BLaER1 treated with 17β-estradiol and CSF1 and Interleukin-3, amounts not matched to agents 10 nM and 100 nM (cell line): ENCODE measurements at regions not wholly inside any gene's neighbourhood (a gene's known extent, or its start where the extent isn't known, plus 50 kb on each side); places are given as distances from the start of the nearest gene placed in this dataset.

ENCODE experiments used
- H3K27ac ChIP-seq, 11 experiments: shearing (Covaris generic); formaldehyde crosslinking; 2 replicates each; pipeline ENCODE4 v1.8.1; 2022
- H3K27me3 ChIP-seq, 11 experiments: shearing (Covaris generic); formaldehyde crosslinking; 2 replicates each; pipeline ENCODE4 v1.8.1; 2022
- H3K36me3 ChIP-seq, 11 experiments: shearing (Covaris generic); formaldehyde crosslinking; 2 replicates each; pipeline ENCODE4 v1.8.1; 2022
- H3K4me1 ChIP-seq, 10 experiments: shearing (Covaris generic); formaldehyde crosslinking; 2 replicates each; pipeline ENCODE4 v1.8.1; 2022
- H3K4me2 ChIP-seq, 11 experiments: shearing (Covaris generic); formaldehyde crosslinking; 2 replicates each; pipeline ENCODE4 v1.8.1; 2022
- H3K4me3 ChIP-seq, 10 experiments: shearing (Covaris generic); formaldehyde crosslinking; 2 replicates each; pipeline ENCODE4 v1.8.1; 2022
- H3K9ac ChIP-seq, 11 experiments: shearing (Covaris generic); formaldehyde crosslinking; 2 replicates each; pipeline ENCODE4 v1.8.1; 2022
- H3K9me3 ChIP-seq, 11 experiments: shearing (Covaris generic); formaldehyde crosslinking; replicated peaks in 1 of 11; 2 replicates each; pipeline ENCODE4 v1.8.1; 2022
- H4K20me1 ChIP-seq, 11 experiments: shearing (Covaris generic); formaldehyde crosslinking; 2 replicates each; pipeline ENCODE4 v1.8.1; 2022
- Cebpa-rat ChIP-seq, 11 experiments: shearing (Covaris generic); IDR thresholded peaks; 2 replicates each; pipeline ENCODE4 v1.8.1; 2022

DNA sequence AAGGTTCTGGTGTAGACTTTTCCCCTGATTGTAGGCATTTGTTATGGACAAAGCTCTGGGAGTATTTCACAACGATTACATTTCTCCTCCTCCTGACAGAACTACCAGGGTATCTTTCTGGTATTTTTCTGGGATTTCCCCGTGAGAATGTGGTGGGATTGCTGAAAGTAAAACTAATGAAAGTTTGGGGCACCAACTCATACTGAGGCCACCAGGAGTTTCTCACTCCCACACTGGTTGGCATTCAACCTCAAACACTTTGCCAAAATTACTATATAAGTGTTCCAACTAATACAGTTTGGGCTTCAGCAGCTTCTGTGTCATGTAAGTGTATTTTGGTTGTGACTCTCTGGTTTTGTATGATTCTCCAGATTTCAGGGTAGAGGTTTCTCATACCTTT, 855.1 kb downstream of the GLUD2 start:
- Histone ChIP-seq H3K9me3 (no peaks in the 10 kb centered on the region), H3K9ac (no peak overlapping the region), H3K4me2 (no peak overlapping the region), H3K27ac (no peak overlapping the region), H3K27me3 (peaks cover 0 to 65% (median 31%) of the 10 kb centered on the region in 11 experiments; a peak in 20 of 22 replicates), H4K20me1 (no peaks in the 10 kb centered on the region; a peak in 1 of 22 replicates), H3K36me3 (no peaks in the 10 kb centered on the region), H3K4me1 (no peaks in the 10 kb centered on the region), H3K4me3 (no peak overlapping the region)
- TF ChIP-seq Cebpa-rat (IDR thresholded peaks at IDR 0.05): no peak

GRCh38 chrX:121903961-121904360, 856.6 kb downstream of the GLUD2 start:
- H3K9me3 ChIP-seq: no peaks in the 10 kb centered on the region
- peaks cover 2 to 73% (median 37%) of the 10 kb centered on the region in 11 experiments; a peak in 19 of 22 replicates for H3K27me3 ChIP-seq
- no peak for TF ChIP-seq Cebpa-rat (IDR thresholded peaks at IDR 0.05)

GRCh38 chrX:121921258-121921657, 873.8 kb downstream of the GLUD2 start:
- peaks cover 0 to 9% (median 5%) of the 10 kb centered on the region in 10 experiments; a peak in 10 of 20 replicates for H3K4me1 ChIP-seq

More at GRCh38 chrX:121903961-121904360, 856.6 kb downstream of the GLUD2 start:
- no peak overlapping the region for H3K4me2 ChIP-seq
- no peak overlapping the region for H3K4me3 ChIP-seq
- no peaks in the 10 kb centered on the region for H3K4me1 ChIP-seq
- H4K20me1 ChIP-seq: no peaks in the 10 kb centered on the region; a peak in 2 of 22 replicates
- H3K36me3 ChIP-seq: no peaks in the 10 kb centered on the region
- H3K9ac ChIP-seq: no peak overlapping the region
- H3K27ac ChIP-seq: no peak overlapping the region

DNA sequence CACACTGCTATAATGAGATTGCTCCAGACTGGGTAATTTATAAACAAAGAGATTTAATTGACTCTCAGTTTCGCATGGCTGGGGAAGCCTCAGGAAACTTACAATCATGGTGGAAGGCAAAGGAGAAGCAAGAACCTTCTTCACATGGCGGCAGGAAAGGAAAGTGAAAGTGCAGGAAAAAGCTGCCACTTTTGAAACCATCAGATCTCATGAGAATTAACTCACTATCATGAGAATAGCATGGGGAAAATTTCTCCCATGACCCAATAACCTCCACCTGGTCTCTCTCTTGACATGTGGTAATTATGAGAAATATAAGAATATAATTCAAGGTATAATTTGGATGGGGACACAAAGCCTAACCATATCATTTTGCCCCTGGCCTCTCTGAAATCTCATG, 884.2 kb downstream of the GLUD2 start:
- H3K4me3 ChIP-seq: no peak overlapping the region
- no peaks in the 10 kb centered on the region for H3K36me3 ChIP-seq
- no peak for TF ChIP-seq Cebpa-rat (IDR thresholded peaks at IDR 0.05)
- H3K27me3 ChIP-seq: peaks cover 0 to 75% (median 48%) of the 10 kb centered on the region in 11 experiments; a peak in 20 of 22 replicates
- peaks cover 0 to 9% (median 0%) of the 10 kb centered on the region in 10 experiments; a peak in 1 of 20 replicates for H3K4me1 ChIP-seq
- H3K9me3 ChIP-seq: peaks cover 0 to 27% (median 13%) of the 10 kb centered on the region in 11 experiments; a peak in 16 of 22 replicates
- H4K20me1 ChIP-seq: no peaks in the 10 kb centered on the region
- H3K9ac ChIP-seq: no peak overlapping the region
- peak overlapping the region in 3 of 11 experiments; percentile 5 to 13 (median 9); a peak in 2 of 22 replicates for H3K4me2 ChIP-seq
- no peak overlapping the region for H3K27ac ChIP-seq

More at GRCh38 chrX:121921258-121921657, 873.8 kb downstream of the GLUD2 start:
- H3K4me2 ChIP-seq: no peak overlapping the region
- no peak for TF ChIP-seq Cebpa-rat (IDR thresholded peaks at IDR 0.05)
- H3K27me3 ChIP-seq: peaks cover 0 to 11% (median 4%) of the 10 kb centered on the region in 11 experiments; a peak in 3 of 22 replicates
- H3K9ac ChIP-seq: no peak overlapping the region
- H3K4me3 ChIP-seq: no peak overlapping the region
- H3K9me3 ChIP-seq: peaks cover 5 to 16% (median 12%) of the 10 kb centered on the region in 11 experiments; a peak in 18 of 22 replicates
- H4K20me1 ChIP-seq: no peaks in the 10 kb centered on the region
- no peak overlapping the region for H3K27ac ChIP-seq
- no peaks in the 10 kb centered on the region for H3K36me3 ChIP-seq

- Histone ChIP-seq H3K4me2 (no peak overlapping the region), H3K9me3 (peaks cover 0 to 22% (median 13%) of the 10 kb centered on the region in 11 experiments; a peak in 16 of 22 replicates), H3K9ac (no peak overlapping the region)
Measured at GRCh38 chrX:121932688-121933087, 885.3 kb downstream of the GLUD2 start.

DNA sequence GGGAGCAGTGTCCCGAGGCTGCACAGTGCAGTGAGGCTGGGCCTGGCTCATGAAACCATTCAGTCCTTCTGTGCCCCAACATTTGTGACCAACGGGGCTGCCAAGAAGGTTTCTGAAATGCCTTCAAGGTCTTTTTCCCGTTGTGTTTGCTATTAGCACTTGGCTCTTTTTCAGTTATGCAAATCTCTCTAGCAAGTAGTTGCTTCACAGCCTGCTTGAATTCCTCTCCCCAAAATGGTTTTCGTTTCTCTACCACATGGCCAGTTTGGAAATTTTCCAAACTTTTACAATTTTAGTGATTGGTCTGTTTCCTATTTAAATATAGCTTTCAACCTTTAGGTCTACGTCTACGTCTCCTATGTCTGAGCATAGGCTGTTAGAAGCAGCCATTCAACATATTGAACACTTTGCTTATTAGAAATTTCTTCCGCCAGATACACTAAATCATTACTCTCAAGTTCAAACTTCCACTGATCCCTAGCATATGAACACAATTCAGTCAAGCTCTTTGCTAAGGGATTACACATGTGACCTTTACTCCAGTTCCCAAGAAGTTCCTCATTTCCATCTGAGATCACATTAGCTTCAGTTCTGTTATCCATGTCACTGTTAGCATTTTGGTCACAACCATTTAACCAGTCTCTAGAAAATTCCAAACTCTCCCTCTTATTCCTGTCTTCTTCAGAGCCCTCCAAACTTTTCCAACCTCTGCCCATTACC, 901.8 kb downstream of the GLUD2 start:
- no peak for TF ChIP-seq Cebpa-rat (IDR thresholded peaks at IDR 0.05)
- peaks cover 0 to 68% (median 34%) of the 10 kb centered on the region in 11 experiments; a peak in 19 of 22 replicates for H3K27me3 ChIP-seq
- H3K4me1 ChIP-seq: no peaks in the 10 kb centered on the region
- H3K4me3 ChIP-seq: no peak overlapping the region
- peaks cover 0 to 14% (median 5%) of the 10 kb centered on the region in 11 experiments; a peak in 5 of 22 replicates for H3K9me3 ChIP-seq
- H3K9ac ChIP-seq: no peak overlapping the region
- H3K4me2 ChIP-seq: no peak overlapping the region
- no peaks in the 10 kb centered on the region for H4K20me1 ChIP-seq
- H3K36me3 ChIP-seq: no peaks in the 10 kb centered on the region
- H3K27ac ChIP-seq: no peak overlapping the region

More at GRCh38 chrX:121932688-121933087, 885.3 kb downstream of the GLUD2 start:
- H4K20me1 ChIP-seq: no peaks in the 10 kb centered on the region
- H3K4me3 ChIP-seq: no peak overlapping the region
- peaks cover 3 to 83% (median 55%) of the 10 kb centered on the region in 11 experiments; a peak in 20 of 22 replicates for H3K27me3 ChIP-seq
- H3K27ac ChIP-seq: no peak overlapping the region
- no peaks in the 10 kb centered on the region for H3K36me3 ChIP-seq
- H3K4me1 ChIP-seq: peaks cover 0 to 9% (median 0%) of the 10 kb centered on the region in 10 experiments; a peak in 1 of 20 replicates
- TF ChIP-seq Cebpa-rat (IDR thresholded peaks at IDR 0.05): no peak

- no peak for TF ChIP-seq Cebpa-rat (IDR thresholded peaks at IDR 0.05)
- peak overlapping the region in 5 of 11 experiments; percentile 12 to 43 (median 27); a peak in 5 of 22 replicates for H3K4me2 ChIP-seq
Measured at GRCh38 chrX:121958886-121959285, 911.5 kb downstream of the GLUD2 start.

GRCh38 chrX:121975671-121976070, 928.3 kb downstream of the GLUD2 start:
- H3K4me3 ChIP-seq: no peak overlapping the region

More at GRCh38 chrX:121958886-121959285, 911.5 kb downstream of the GLUD2 start:
- peak overlapping the region in 3 of 11 experiments; percentile 7 to 52 (median 50); a peak in 5 of 22 replicates for H3K27ac ChIP-seq
- H3K4me1 ChIP-seq: peaks cover 0 to 24% (median 0%) of the 10 kb centered on the region in 10 experiments; a peak in 7 of 20 replicates
- no peaks in the 10 kb centered on the region for H3K36me3 ChIP-seq
- H3K9ac ChIP-seq: no peak overlapping the region
- peaks cover 25 to 42% (median 36%) of the 10 kb centered on the region in 11 experiments for H3K9me3 ChIP-seq
- no peak overlapping the region for H3K4me3 ChIP-seq
- peaks cover 0 to 48% (median 19%) of the 10 kb centered on the region in 11 experiments; a peak in 15 of 22 replicates for H3K27me3 ChIP-seq
- H4K20me1 ChIP-seq: no peaks in the 10 kb centered on the region

DNA sequence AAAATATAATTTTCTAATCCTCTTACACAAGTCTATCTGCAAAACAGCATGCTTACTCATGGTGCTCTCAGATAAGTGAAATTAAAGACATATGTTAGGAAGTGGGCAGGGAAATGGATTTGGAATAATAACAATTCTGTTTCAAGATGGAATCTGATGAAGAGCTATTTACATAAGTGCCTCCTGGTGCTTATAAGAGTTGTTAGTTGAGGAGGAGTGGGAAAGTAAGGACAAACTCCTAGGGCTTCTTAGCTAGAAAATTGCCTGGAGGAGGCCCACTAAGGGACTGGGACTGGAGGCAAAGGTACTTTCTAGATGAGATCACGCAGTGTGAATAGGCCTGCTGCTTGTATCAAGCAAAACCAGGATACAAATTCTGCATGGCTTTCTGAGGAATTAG, 939.8 kb downstream of the GLUD2 start:
- Histone ChIP-seq H3K27me3 (peaks cover 0 to 77% (median 37%) of the 10 kb centered on the region in 11 experiments; a peak in 17 of 22 replicates), H3K4me1 (no peaks in the 10 kb centered on the region), H3K4me2 (no peak overlapping the region), H3K4me3 (no peak overlapping the region), H3K9ac (no peak overlapping the region), H4K20me1 (no peaks in the 10 kb centered on the region), H3K9me3 (peaks cover 6 to 16% (median 8%) of the 10 kb centered on the region in 11 experiments; a peak in 17 of 22 replicates), H3K36me3 (no peaks in the 10 kb centered on the region), H3K27ac (no peak overlapping the region)
- no peak for TF ChIP-seq Cebpa-rat (IDR thresholded peaks at IDR 0.05)

More at GRCh38 chrX:121975671-121976070, 928.3 kb downstream of the GLUD2 start:
- H4K20me1 ChIP-seq: no peaks in the 10 kb centered on the region
- no peak for TF ChIP-seq Cebpa-rat (IDR thresholded peaks at IDR 0.05)
- H3K36me3 ChIP-seq: no peaks in the 10 kb centered on the region
- no peak overlapping the region for H3K9ac ChIP-seq
- H3K4me1 ChIP-seq: no peaks in the 10 kb centered on the region
- H3K27ac ChIP-seq: no peak overlapping the region
- no peak overlapping the region for H3K4me2 ChIP-seq
- peaks cover 4 to 47% (median 24%) of the 10 kb centered on the region in 11 experiments; a peak in 15 of 22 replicates for H3K27me3 ChIP-seq
- peaks cover 0 to 29% (median 11%) of the 10 kb centered on the region in 11 experiments; a peak in 15 of 22 replicates for H3K9me3 ChIP-seq
